Spleen (tissue), 11 donors: ENCODE measurements at regions not wholly inside any gene's neighbourhood (a gene's known extent, or its start where the extent isn't known, plus 50 kb on each side); places are given as distances from the start of the nearest gene placed in this dataset.
"Not testable (repeated sequence)": the region's sequence is repeated elsewhere in the genome, so short reads cannot be mapped to it uniquely, and the experiment has no call there.

Experiments used
- DNase-seq: peaks from one replicate; pipeline ENCODE4 v3.0.0-alpha.2; 2020
- H3K27ac ChIP-seq, 8 donors: fragments of 200-600 bp; sonication (generic) in 7 of 8; 1 replicate in 4 of 8; 2 replicates in 4 of 8; pipeline versions ENCODE4 v1.5.0 to v1.8.0; 2016 to 2021; ENCODE audit warnings: inconsistent platforms in 4 of 8, mild to moderate bottlenecking in 4 of 8, moderate library complexity in 1 of 8
- H3K27me3 ChIP-seq, 7 donors: fragments of 200-600 bp; sonication (generic) in 6 of 7; replicated peaks in 1 of 7; 1 replicate in 4 of 7; 2 replicates in 3 of 7; pipeline versions ENCODE4 v1.5.0 to v1.8.0; 2016 to 2021; ENCODE audit warnings: inconsistent platforms in 3 of 7, mild to moderate bottlenecking in 1 of 7
- H3K36me3 ChIP-seq, 6 donors: fragments of 200-600 bp; sonication (generic) in 5 of 6; 1 replicate in 4 of 6; 2 replicates in 2 of 6; pipeline versions ENCODE4 v1.5.0 to v1.8.0; 2016 to 2021; ENCODE audit warnings: inconsistent platforms in 2 of 6
- H3K4me1 ChIP-seq, 6 donors: fragments of 200-600 bp; sonication (generic) in 5 of 6; 1 replicate in 3 of 6; 2 replicates in 3 of 6; pipeline versions ENCODE4 v1.5.0 to v1.8.0; 2016 to 2021; ENCODE audit warnings: inconsistent platforms in 3 of 6
- H3K4me3 ChIP-seq, 8 donors: fragments of 200-600 bp; sonication (generic) in 7 of 8; 1 replicate in 4 of 8; 2 replicates in 4 of 8; pipeline versions ENCODE4 v1.5.0 to v1.8.0; 2016 to 2021; ENCODE audit warnings: inconsistent platforms in 4 of 8, mild to moderate bottlenecking in 4 of 8, moderate library complexity in 2 of 8
- H3K9me3 ChIP-seq, 8 donors: fragments of 200-600 bp; sonication (generic) in 7 of 8; 1 replicate in 4 of 8; 2 replicates in 4 of 8; pipeline versions ENCODE4 v1.5.0 to v1.8.0; 2016 to 2021; ENCODE audit warnings: inconsistent platforms in 4 of 8
- CTCF ChIP-seq, 11 experiments: fragments of 200-600 bp in 7 of 11; fragments of 450-650 bp in 4 of 11; sonication (generic) in 4 of 11; IDR thresholded peaks in 8 of 11; conservative IDR thresholded peaks in 3 of 11; 1 replicate in 7 of 11; 2 replicates in 4 of 11; pipeline versions ENCODE4 v1.4.0 to v1.8.0; 2016 to 2021; ENCODE audit warnings: antibody characterized with exemption in 11 of 11, inconsistent platforms in 4 of 11, mild to moderate bottlenecking in 1 of 11
- POLR2A ChIP-seq, 3 donors: fragments of 450-650 bp; IDR thresholded peaks; one replicate each; pipeline ENCODE4 v1.5.1; 2017; ENCODE audit warnings: antibody characterized with exemption in 3 of 3, mild to moderate bottlenecking in 1 of 3
- POLR2AphosphoS5 ChIP-seq, 3 donors: sonication (generic); formaldehyde crosslinking; IDR thresholded peaks; one replicate each; pipeline ENCODE4 v1.5.1; 2017; ENCODE audit warnings: antibody characterized with exemption in 3 of 3
- whole genome bisulfite sequencing, 5 donors: extraction: QIAGEN DNeasy Blood & Tissue Kit in 3 of 5; methylation state at CpG; one replicate each; pipeline versions ENCODE4 v1.1.5 to v1.1.7; 2013 to 2018; 5-methylcytosine and 5-hydroxymethylcytosine counted together
- intact Hi-C: fragments of 100-400 bp; cut with DNase I; formaldehyde crosslinking; loops from one replicate; pipeline ENCODE4 v1.15.0; 2023; ENCODE audit warnings: low total_unique reads
- donor health status: healthy with polysubstance abuse.
- donor health status: DM: no; HTN: no; CAD: no; lungs with moderate emphysema.
- donor health status: DM: no; HTN: no; CAD: no.
- donor health status: Bipolar disorder and iron deficiency.
- donor health status: healthy.
- donor health status: DM: no; HTN: no; CAD: no.
- donor health status: DM: yes; HTN: yes; CAD: no.

GRCh38 chrY:10627116-10627515 is 1099.4 kb downstream of the TSPY10 start:
- WGBS, 5 donors, result 52 to 64% (median 53%) methylated on average over 3 of the region's 3 CpGs; no CpG with 5 or more reads in 2 of the 5 donors
- Histone ChIP-seq H3K27me3 (no peaks in the 10 kb centered on the region), H3K36me3 (no peaks in the 10 kb centered on the region), H3K4me1 (no peaks in the 10 kb centered on the region), H3K9me3 (peaks cover 0 to 7% (median 0%) of the 10 kb centered on the region in 8 donors), H3K27ac (no peak overlapping the region), H3K4me3 (no peak overlapping the region)
- intact Hi-C loops, result no loop called here
- no peak for DNase-seq
- no peak for TF ChIP-seq POLR2AphosphoS5 (IDR thresholded peaks at IDR 0.05)
- no peak for TF ChIP-seq CTCF (IDR thresholded peaks at IDR 0.05 in 8 of 11, conservative IDR thresholded peaks at IDR 0.05 in 3 of 11)
- TF ChIP-seq POLR2A (IDR thresholded peaks at IDR 0.05), result no peak

GRCh38 chrY:10648813-10649212 is 1121.1 kb downstream of the TSPY10 start:
- DNase-seq, H3K36me3 ChIP-seq, H3K4me1 ChIP-seq, H3K4me3 ChIP-seq, H3K27me3 ChIP-seq, intact Hi-C loops, H3K27ac ChIP-seq: not testable (repeated sequence)
- 14% methylated on average over 1 of the region's 4 CpGs; no CpG with 5 or more reads in 4 of the 5 donors for WGBS, 5 donors
- peaks cover 0 to 18% (median 0%) of the 10 kb centered on the region in 8 donors for H3K9me3 ChIP-seq

DNA sequence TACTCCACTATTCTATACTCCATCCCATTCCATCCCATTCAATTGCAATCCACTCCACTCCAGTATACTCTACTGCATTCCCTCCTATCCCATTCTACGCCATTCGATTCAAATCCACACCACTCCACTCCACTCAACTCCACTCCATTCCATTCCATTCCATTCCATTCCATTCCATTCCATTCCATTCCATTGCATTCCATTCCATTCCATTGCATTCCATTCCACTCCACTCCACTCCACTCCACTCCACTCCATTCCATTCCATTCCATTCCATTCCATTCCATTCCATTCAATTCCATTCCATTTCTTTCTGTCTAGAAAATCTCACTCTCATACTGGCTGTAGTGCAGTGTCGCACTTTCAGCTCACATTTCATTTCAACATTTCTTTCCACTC is 1129.4 kb downstream of the TSPY10 start:
- 65 to 82% (median 76%) methylated on average over 3 of the region's 3 CpGs; no CpG with 5 or more reads in 2 of the 5 donors for WGBS, 5 donors
- intact Hi-C loops, result not testable (repeated sequence)

GRCh38 chrY:10666785-10667184 is 1139.1 kb downstream of the TSPY10 start:
- Histone ChIP-seq H3K9me3 (peaks cover 0 to 61% (median 0%) of the 10 kb centered on the region in 8 donors), H3K4me3 (no peak overlapping the region), H3K27me3 (no peaks in the 10 kb centered on the region), H3K27ac (no peak overlapping the region), H3K36me3 (no peaks in the 10 kb centered on the region), H3K4me1 (no peaks in the 10 kb centered on the region)
- 20 to 51% (median 50%) methylated on average over 5 to 9 of the region's 9 CpGs for WGBS, 5 donors
- no peak for DNase-seq
- TF ChIP-seq CTCF (IDR thresholded peaks at IDR 0.05 in 8 of 11, conservative IDR thresholded peaks at IDR 0.05 in 3 of 11), result no peak
- TF ChIP-seq POLR2A (IDR thresholded peaks at IDR 0.05), result no peak
- no peak for TF ChIP-seq POLR2AphosphoS5 (IDR thresholded peaks at IDR 0.05)
- intact Hi-C loops, result no loop called here

More for the DNA sequence above, 1129.4 kb downstream of the TSPY10 start:
- not testable (repeated sequence) for H3K36me3 ChIP-seq, H3K27ac ChIP-seq, H3K4me1 ChIP-seq, H3K4me3 ChIP-seq, H3K27me3 ChIP-seq, DNase-seq
- H3K9me3 ChIP-seq, result peaks cover 0 to 80% (median 0%) of the 10 kb centered on the region in 8 donors

DNA sequence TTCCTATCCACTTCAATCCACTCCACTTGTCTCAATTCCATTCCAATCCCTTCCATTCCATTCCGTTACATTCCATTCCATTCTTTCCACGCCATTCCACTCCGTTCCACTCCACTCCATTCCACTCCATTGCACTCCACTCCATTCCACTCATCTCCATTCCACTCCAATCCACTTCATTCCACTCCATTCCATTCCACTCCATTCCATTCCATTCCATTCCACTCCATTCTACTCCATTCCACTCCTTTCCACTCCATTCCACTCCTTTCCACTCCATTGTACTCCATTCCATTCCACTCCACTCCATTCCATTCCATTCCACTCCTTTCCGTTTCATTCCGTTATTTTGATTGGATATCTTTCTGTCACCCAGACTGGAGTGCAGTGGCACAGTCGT is 1158.7 kb downstream of the TSPY10 start:
- DNase-seq, result no peak
- TF ChIP-seq POLR2AphosphoS5 (IDR thresholded peaks at IDR 0.05) (no peak), POLR2A (IDR thresholded peaks at IDR 0.05) (no peak), CTCF (IDR thresholded peaks at IDR 0.05 in 8 of 11, conservative IDR thresholded peaks at IDR 0.05 in 3 of 11) (no peak)
- Histone ChIP-seq H3K27me3 (no peaks in the 10 kb centered on the region), H3K27ac (no peak overlapping the region), H3K4me3 (no peak overlapping the region), H3K9me3 (peaks cover 0 to 68% (median 0%) of the 10 kb centered on the region in 8 donors), H3K36me3 (no peaks in the 10 kb centered on the region), H3K4me1 (no peaks in the 10 kb centered on the region)
- WGBS, 5 donors, result 47 to 56% (median 54%) methylated on average over 6 of the region's 6 CpGs; no CpG with 5 or more reads in 2 of the 5 donors
- intact Hi-C loops, result no loop called here
